HG02884 (cell line): ENCODE measurements at regions not wholly inside any gene's neighbourhood (a gene's known extent, or its start where the extent isn't known, plus 50 kb on each side); places are given as distances from the start of the nearest gene placed in this dataset.
"Not testable (repeated sequence)": the region's sequence is repeated elsewhere in the genome, so short reads cannot be mapped to it uniquely, and the experiment has no call there.

Source experiments
- ATAC-seq: cut with Tn5 transposase; IDR thresholded peaks from one replicate; pipeline ENCODE4 v1.9.1; 2021; ENCODE audit warnings: mild to moderate bottlenecking, moderate library complexity; ENCODE audit not compliant: unreplicated experiment

GRCh38 chrX:11836284-11836683, 78.2 kb downstream of the MSL3 start:
- ATAC-seq = no peak

GRCh38 chrX:11837437-11837836, 79.4 kb downstream of the MSL3 start:
- no peak for ATAC-seq

DNA sequence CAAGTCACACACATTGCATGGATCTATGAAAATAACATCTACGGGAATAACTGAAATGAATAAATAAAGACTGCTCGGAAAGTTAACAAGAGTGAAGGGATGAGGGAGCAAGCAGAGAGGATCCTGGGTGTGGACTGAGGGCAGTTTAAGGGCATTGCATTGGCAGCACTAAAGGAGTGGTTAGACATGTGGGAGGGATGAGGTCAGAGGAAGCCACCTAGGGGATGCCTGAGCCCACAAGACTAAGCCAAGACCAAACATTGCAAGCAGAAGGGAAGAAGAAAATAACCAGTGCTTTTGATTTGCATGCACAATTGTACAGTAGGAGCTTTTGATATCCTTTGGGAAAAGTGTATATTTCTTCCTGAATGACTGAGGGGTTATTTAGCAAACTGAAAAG, 106.1 kb downstream of the MSL3 start:
- ATAC-seq = no peak

DNA sequence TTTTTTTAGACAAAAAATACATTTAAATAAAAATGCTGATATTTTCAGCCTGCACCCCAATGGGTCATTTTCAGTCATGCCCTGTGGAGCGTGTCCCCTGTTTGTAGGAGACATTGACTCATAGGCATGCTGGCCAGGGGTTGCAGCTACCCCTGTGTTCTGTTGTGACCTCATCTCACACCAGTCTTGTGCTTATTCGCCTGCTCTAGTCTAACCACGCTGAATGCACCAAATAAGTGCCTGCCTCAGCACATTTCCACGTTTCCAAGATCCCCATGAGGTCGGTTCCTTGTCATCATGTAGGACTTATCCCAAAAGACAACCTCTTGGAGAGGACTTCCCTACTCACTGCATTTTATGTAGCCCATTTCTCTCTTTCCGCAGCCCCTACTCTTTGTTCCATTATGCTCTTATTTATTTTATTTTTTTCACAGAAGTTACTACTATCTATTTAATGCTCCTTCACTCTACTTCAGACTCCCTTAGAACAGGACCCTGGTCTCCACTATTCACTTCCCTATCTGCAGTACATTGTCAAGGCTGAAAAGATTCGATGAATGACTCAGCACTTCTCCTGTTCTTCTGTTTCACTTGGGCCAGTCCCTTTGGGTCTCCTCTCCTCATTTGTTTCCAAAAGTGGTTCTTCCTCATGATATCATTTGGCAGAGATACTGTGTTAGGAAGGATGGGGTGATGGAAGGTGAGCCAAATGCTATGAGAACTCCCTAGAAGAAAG, 109.7 kb downstream of the MSL3 start:
- peak; percentile 91 for ATAC-seq

DNA sequence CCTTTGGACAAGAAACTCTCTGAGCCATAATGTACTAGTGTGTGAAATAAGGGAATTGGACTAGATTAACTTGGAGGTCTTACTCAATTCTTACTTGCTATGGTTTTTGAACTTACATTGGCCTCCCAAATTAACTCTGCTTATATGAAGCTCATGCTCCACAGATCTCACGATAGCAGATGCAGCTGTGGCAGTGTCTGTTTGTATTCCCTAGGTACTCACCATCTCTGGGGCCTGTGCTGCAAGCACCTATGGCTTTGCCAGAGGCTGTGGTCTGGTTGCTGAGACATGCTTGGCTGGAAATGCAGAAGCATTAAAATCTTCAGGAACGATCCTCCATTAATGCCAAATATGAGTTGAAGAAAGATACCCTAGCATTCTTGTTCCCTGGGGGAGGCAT, 112.8 kb downstream of the MSL3 start:
- no peak for ATAC-seq

GRCh38 chrX:11881485-11882170, 123.6 kb downstream of the MSL3 start:
- ATAC-seq = no peak

- no peak for ATAC-seq
These were observed 128.7 kb downstream of the MSL3 start for GRCh38 chrX:11886745-11887144.

DNA sequence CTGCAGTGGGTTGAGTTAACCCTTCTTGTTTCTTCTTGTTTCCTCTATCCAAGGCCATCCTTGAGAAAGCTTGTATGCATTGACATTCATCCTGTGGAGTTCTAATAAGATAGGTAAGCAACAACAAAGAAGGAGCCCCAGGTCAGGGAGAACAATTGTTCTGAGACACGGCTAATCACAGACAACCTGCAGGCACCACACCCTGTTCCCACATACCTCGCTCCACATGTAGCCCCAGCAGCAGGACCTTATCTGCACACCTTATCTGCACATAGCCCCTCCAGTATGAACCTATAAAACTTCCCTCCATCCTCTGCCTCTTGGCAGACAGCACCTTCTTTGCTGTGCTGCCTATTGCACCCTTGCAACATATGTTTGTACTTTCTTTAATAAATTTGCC, 129.1 kb downstream of the MSL3 start:
- no peak for ATAC-seq

GRCh38 chrX:11888421-11888820, 130.4 kb downstream of the MSL3 start:
- no peak for ATAC-seq

DNA sequence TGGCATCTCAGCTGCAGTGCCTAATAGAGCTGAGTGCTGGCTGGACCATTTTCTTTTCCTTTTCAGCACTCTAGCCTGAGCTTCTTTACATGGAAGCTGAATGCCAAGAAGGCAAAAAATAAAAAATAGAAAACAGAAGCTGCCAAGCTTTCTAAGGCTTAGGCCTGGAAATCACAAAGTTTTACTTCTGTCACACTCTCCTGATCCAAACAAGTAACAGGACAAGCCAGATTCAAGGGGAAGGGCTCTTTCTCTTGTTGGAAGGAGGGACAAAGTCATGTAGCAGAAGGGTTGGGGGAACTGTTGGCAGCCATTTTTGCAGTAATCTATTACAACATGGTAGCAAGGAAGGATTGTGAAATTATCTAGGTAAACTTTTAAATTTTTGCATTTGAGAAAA, 131.8 kb downstream of the MSL3 start:
- no peak for ATAC-seq

GRCh38 chrX:11890836-11891514, 132.9 kb downstream of the MSL3 start:
- no peak for ATAC-seq

DNA sequence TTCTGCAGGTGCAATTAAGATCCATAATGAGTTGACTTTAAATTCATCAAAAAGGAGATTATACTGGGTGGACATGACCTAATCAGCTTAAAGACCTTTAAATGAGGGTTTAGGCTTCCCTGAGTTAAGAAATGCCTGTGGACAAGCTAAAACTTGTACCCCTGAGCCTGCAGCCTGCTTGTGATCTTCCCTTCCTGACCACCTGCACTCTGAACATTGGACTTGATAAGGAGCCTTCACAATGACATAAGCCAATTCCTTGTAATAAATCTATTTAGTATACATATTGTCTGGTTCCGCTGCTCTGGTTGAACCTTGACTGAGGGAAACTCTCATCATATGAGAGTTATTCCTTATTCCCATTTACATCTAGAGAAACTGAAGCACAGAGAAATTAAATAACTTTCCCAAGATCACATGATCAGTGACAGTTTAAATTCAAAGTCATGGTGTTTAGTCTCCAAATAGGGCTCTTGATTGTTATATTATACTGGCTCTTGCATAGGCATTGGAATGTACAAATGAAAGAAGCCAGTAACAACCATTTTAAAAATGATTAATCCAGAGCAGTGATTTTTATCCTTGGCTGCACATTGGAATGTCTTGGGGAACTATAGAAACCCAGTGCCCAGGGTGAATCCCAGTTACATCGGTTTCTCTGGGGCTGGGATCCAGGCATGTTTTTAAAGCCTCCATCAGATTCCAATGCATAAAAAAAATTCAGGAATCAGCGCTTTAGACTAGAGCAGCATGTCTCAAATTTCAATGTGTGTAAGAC, 136.1 kb downstream of the MSL3 start:
- ATAC-seq = no peak

- no peak for ATAC-seq
These were observed 141.1 kb downstream of the MSL3 start for GRCh38 chrX:11899091-11899490.

DNA sequence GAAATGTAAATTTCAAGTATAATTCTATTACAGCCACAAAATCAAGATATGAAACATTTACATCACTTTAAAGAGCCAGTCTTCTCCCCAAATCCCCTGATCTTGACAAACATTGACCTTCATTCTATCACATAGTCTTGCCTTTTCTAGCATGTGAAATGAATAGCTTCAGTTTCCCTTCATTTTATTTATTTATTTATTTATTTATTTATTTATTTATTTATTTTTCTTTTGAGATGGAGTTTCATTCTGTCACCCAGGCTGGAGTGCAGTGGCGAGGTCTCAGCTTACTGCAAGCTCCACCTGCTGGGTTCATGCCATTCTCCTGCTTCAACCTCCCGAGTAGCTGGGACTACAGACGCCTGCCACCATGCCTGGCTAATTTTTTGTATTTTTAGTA, 147.9 kb downstream of the MSL3 start:
- not testable (repeated sequence) for ATAC-seq

GRCh38 chrX:11908371-11908770, 150.3 kb downstream of the MSL3 start:
- ATAC-seq = peak; percentile 79

GRCh38 chrX:11913001-11913400, 155.0 kb downstream of the MSL3 start:
- no peak for ATAC-seq

- no peak for ATAC-seq
These were observed 171.4 kb downstream of the MSL3 start for GRCh38 chrX:11929476-11929875.

DNA sequence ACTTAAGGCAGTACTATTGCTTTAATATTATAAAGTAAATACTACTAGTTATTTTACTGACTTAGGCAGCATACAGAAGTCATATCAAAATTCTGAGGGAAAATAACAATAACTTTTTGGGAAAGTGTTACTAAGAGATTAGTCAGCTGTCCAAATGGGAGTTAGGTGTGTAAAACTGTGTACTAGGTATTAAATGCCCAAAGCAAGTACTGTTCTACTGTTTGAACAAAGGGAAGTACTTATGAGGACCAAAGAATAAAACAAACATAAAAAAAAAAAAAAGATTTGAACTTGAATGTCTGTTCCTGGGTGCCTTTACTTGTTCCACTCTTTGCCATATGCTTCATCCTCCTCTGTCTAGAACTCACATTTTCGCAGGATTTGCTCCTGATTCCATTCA, 174.4 kb downstream of the MSL3 start:
- ATAC-seq = no peak

DNA sequence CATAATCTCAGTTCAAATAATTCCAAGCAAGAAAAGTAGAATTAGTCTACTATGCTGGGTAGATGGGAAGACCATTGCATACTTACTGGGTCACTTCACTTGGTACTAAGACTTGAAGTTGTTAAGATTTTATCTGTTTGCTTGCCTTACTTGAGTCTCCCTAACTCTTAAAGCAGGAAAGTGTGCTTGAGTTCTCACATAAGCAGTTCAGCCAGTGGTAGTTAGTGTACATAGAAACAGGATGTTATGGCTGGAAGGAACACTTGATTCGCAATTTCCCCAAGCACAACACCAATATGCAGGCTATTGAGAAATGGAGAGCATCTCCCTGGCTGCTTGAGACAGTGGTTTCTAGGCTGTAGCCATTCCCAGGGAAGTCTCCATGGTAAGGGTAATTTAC, 176.1 kb downstream of the MSL3 start:
- ATAC-seq = no peak

DNA sequence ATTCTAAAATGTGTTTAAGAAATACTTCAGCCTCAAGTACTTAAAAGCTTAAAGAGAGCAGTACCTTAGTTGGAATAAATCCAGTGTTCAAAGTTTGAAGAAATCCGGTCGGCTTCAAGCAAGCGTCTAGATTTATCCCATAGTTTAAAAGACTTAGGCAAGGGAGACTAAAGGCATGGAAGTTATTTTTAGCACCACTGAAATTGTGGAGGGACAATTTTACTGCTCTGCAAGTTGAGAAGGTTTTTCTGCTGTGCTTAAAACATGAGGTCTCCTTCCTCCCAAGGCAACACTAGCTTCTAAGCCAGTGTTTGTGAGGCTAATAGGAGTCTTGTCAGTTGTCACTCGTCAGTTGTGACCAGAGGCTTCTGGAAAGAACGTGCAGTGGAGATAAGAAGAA, 183.5 kb downstream of the MSL3 start:
- no peak for ATAC-seq

DNA sequence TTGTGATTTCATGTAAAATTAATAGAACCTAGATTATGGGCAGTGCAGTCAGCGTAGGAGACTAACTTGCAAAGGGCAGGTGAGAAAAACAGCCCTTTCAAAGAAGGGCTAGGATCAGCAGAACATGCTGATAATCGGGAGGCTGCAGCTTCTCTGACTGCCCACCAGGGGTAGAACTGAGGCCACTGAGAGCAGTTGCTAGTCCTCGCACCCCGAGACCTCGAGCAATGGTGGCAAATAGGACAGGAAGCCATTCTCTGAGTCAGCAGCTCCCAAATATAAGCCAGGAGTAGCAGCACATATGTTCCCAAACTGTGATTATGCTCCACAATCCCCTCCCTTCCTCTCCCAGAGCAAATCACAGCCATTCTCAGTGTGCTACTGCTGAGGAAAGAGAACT, 186.5 kb downstream of the MSL3 start:
- ATAC-seq = no peak
